HepG2 (cell line): ENCODE measurements at regions not wholly inside any gene's neighbourhood (a gene's known extent, or its start where the extent isn't known, plus 50 kb on each side); places are given as distances from the start of the nearest gene placed in this dataset.

ENCODE experiments used
- AKAP8 ChIP-seq: sonication (generic); formaldehyde crosslinking; IDR thresholded peaks from 2 replicates; pipeline ENCODE4 v1.5.1; 2020; ENCODE audit warnings: mild to moderate bottlenecking, missing genetic modification reagents
- CBX5 ChIP-seq: sonication (generic); formaldehyde crosslinking; IDR thresholded peaks from 2 replicates; pipeline ENCODE4 v1.4.0; 2020; ENCODE audit warnings: missing genetic modification reagents, borderline replicate concordance
- ESRRA ChIP-seq: sonication (generic); formaldehyde crosslinking; IDR thresholded peaks from 2 replicates; pipeline ENCODE4 v1.5.1; 2020; ENCODE audit warnings: mild to moderate bottlenecking, low read depth, missing genetic modification reagents
- GATAD1 ChIP-seq: IDR thresholded peaks from 2 replicates; pipeline ENCODE4 v1.6.1; 2016; ENCODE audit warnings: missing genetic modification reagents, missing compliant biosample characterization
- SP2 ChIP-seq: sonication (generic); formaldehyde crosslinking; IDR thresholded peaks from 2 replicates; pipeline ENCODE4 v1.5.1; 2020; ENCODE audit warnings: mild to moderate bottlenecking, missing genetic modification reagents
- SP5 ChIP-seq: IDR thresholded peaks from 2 replicates; pipeline ENCODE4 v1.6.1; 2016; ENCODE audit warnings: low read depth, borderline replicate concordance
- TCF7L2 ChIP-seq: IDR thresholded peaks from 2 replicates; pipeline ENCODE4 v1.6.1; 2011; ENCODE audit warnings: mild to moderate bottlenecking, low read depth, low read length, moderate library complexity
- ZNF274 ChIP-seq: sonication (generic); formaldehyde crosslinking; IDR thresholded peaks from 2 replicates; pipeline ENCODE4 v1.5.1; 2020; ENCODE audit warnings: mild to moderate bottlenecking, missing genetic modification reagents
- TF ChIP-seq, protein P1 (sequence below): sonication (generic); formaldehyde crosslinking; IDR thresholded peaks from 2 replicates; pipeline ENCODE4 v1.9.0; 2021; ENCODE audit warnings: missing genetic modification reagents, borderline replicate concordance
- TF ChIP-seq, protein P2 (sequence below): sonication (generic); formaldehyde crosslinking; IDR thresholded peaks from 2 replicates; pipeline ENCODE4 v1.5.0; 2020; ENCODE audit warnings: mild to moderate bottlenecking, missing genetic modification reagents, moderate library complexity
- TF ChIP-seq, protein P3 (sequence below): sonication (generic); formaldehyde crosslinking; IDR thresholded peaks from 2 replicates; pipeline ENCODE4 v1.9.0; 2021; ENCODE audit warnings: missing genetic modification reagents, borderline replicate concordance

DNA sequence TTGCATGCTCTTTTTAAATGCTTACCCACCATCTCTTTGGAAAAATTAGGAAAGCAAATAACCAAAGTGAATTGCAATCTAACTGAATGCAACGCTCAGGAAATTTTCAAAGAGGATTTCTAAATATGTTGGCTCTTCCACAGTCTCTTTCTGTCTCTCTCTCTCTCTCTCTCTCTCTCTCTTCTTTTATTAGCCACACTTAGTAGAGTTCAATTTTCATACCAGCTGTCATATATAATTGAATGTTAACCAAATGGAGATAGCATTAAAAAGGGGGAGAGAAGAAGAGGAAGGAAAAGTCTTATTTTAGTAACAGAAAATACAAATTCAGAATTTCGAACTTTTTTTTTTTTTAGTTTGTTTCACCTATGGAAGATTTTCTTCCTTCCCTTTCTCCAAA, 235.9 kb upstream of the GBE1 start:
- TF ChIP-seq AKAP8 (CRISPR knock-in tag) (no peak), ZNF274 (no peak), SP2 (CRISPR knock-in tag) (no peak), GATAD1 (CRISPR knock-in tag) (no peak), TCF7L2 (no peak), ESRRA (CRISPR knock-in tag) (no peak), CBX5 (CRISPR knock-in tag) (no peak), SP5 (CRISPR knock-in tag) (no peak)
- TF ChIP-seq, protein P1, sequence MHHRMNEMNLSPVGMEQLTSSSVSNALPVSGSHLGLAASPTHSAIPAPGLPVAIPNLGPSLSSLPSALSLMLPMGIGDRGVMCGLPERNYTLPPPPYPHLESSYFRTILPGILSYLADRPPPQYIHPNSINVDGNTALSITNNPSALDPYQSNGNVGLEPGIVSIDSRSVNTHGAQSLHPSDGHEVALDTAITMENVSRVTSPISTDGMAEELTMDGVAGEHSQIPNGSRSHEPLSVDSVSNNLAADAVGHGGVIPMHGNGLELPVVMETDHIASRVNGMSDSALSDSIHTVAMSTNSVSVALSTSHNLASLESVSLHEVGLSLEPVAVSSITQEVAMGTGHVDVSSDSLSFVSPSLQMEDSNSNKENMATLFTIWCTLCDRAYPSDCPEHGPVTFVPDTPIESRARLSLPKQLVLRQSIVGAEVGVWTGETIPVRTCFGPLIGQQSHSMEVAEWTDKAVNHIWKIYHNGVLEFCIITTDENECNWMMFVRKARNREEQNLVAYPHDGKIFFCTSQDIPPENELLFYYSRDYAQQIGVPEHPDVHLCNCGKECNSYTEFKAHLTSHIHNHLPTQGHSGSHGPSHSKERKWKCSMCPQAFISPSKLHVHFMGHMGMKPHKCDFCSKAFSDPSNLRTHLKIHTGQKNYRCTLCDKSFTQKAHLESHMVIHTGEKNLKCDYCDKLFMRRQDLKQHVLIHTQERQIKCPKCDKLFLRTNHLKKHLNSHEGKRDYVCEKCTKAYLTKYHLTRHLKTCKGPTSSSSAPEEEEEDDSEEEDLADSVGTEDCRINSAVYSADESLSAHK (CRISPR knock-in tag), result no peak
- TF ChIP-seq, protein P2, sequence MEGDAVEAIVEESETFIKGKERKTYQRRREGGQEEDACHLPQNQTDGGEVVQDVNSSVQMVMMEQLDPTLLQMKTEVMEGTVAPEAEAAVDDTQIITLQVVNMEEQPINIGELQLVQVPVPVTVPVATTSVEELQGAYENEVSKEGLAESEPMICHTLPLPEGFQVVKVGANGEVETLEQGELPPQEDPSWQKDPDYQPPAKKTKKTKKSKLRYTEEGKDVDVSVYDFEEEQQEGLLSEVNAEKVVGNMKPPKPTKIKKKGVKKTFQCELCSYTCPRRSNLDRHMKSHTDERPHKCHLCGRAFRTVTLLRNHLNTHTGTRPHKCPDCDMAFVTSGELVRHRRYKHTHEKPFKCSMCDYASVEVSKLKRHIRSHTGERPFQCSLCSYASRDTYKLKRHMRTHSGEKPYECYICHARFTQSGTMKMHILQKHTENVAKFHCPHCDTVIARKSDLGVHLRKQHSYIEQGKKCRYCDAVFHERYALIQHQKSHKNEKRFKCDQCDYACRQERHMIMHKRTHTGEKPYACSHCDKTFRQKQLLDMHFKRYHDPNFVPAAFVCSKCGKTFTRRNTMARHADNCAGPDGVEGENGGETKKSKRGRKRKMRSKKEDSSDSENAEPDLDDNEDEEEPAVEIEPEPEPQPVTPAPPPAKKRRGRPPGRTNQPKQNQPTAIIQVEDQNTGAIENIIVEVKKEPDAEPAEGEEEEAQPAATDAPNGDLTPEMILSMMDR (CRISPR knock-in tag), result no peak
- TF ChIP-seq, protein P3, sequence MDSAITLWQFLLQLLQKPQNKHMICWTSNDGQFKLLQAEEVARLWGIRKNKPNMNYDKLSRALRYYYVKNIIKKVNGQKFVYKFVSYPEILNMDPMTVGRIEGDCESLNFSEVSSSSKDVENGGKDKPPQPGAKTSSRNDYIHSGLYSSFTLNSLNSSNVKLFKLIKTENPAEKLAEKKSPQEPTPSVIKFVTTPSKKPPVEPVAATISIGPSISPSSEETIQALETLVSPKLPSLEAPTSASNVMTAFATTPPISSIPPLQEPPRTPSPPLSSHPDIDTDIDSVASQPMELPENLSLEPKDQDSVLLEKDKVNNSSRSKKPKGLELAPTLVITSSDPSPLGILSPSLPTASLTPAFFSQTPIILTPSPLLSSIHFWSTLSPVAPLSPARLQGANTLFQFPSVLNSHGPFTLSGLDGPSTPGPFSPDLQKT (CRISPR knock-in tag), result no peak
